Superior temporal gyrus (tissue), 1 donor: ENCODE measurements at regions not wholly inside any gene's neighbourhood (a gene's known extent, or its start where the extent isn't known, plus 50 kb on each side); places are given as distances from the start of the nearest gene placed in this dataset.

Experiments
- DNase-seq: peaks from one replicate; pipeline ENCODE4 v3.0.0-alpha.2; 2016; ENCODE audit errors: extremely low spot score

GRCh38 chr1:170313306-170313705 lies 167.5 kb downstream of the NTMT2 start:
- no peak for DNase-seq

DNA sequence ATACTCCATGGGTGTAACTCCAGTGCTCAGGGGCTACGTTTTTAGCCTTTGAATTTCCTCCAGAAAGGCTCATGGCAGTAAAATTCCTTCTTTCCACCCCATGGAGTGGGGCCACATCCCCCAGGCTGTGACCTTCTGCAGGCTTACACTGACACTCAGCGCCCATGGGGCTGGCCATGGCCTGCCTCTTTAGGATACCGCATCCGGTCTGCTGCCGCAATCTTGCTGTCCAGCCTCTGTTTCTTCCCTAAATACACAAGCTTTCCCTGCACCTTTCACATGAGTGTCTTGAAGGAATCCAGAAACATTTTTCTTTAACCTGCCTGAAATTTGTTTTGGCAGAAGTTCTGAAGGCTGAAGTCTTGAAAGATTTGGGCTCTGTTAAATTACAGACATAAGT lies 170.5 kb downstream of the NTMT2 start:
- no peak for DNase-seq

DNA sequence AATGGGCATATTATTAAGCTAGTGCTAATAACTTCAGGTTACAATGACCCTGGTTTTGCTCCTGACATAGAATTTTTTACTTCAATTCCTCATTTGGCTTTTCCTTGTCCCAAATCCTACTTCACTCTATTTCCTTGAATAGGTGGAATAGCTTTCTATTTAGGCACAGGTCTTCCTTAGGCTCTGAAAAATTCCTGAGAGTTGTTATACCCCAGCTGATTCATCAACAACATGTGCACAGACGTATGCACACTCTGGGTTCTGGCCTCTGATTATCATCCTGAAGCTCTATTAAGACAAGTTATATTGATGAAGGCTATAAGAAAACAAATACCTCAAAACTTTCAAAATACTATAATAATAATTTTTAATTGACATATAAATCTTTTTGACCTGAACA lies 172.4 kb downstream of the NTMT2 start:
- DNase-seq, result no peak

DNA sequence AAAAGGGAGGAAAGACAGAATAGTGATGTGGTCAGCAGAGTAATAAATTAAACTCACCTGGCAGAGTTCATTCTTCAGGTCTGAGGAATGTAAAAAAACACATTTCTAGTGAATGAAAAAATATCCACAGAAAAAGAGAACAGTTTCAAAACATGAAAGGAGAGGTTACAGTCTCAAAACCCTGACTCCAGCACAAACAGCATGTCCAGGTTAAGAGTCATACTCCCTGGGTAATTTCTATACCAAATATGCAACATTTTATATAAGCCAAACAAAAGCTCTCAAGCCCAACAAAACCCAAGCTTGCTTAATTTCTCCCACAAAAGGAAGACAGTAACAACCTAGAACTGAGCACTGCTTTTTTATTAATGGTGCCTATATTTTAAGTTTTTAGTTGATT lies 173.0 kb downstream of the NTMT2 start:
- no peak for DNase-seq

DNA sequence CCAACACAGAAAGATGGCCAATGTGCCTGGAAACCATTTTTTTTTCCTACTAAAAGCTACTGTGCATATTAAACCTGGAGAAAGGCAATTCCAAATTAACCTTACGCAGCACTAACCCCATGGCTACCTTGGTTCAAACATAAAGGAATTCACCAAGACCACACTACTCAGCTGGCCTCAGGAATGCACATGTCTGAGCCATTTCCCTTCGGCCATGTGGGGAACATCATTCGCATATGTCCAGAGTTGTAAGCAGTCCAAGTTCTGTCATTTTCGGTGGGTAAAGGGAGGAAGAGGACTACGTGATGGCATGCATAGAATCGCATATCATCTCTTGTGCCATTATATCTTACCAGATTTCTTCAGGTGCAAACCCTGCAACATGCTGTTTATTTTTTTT lies 175.4 kb downstream of the NTMT2 start:
- DNase-seq, result no peak

DNA sequence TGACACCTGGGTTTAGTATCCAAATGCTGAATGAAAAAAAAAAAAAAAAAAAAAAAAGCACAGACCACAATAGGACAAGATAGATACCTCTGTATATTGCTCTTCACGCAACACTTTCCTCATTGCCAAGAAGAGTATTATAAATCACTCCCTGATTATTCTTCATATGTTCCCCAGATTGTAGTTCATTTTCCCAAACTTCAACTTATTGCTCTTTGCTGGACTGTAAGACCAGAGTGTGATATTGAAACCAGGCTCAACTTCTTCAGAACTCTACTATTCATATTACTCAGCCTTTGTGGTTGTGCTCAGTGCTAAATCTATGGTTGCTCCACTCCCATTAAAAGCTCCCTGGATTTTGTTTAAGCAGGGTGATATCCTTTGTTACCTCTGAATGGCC lies 180.4 kb downstream of the NTMT2 start:
- no peak for DNase-seq

GRCh38 chr1:170332801-170333200 lies 187.0 kb downstream of the NTMT2 start:
- no peak for DNase-seq

GRCh38 chr1:170337413-170337994 lies 191.7 kb downstream of the NTMT2 start:
- DNase-seq, result no peak

DNA sequence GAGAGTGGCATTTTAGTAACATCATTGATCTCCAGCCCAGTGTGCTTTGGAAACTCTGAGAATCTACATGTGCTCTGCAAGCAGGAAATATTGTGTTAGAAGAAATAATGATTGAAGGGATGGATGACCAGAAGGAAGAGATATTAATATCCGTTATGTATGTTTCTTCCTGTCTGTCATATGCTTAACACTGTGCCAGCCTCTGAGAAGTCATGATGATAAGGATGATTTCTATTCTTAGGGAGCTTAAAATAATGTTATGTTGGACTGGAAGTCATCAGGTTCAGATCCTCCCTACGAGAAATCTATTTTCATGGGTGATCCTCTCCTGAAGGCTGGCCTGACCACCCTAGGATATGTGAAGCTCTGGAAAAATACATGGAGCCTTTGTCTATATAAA lies 192.4 kb upstream of the GORAB start:
- DNase-seq, result no peak

- no peak for DNase-seq
These were observed 191.7 kb upstream of the GORAB start for GRCh38 chr1:170340308-170340707.

DNA sequence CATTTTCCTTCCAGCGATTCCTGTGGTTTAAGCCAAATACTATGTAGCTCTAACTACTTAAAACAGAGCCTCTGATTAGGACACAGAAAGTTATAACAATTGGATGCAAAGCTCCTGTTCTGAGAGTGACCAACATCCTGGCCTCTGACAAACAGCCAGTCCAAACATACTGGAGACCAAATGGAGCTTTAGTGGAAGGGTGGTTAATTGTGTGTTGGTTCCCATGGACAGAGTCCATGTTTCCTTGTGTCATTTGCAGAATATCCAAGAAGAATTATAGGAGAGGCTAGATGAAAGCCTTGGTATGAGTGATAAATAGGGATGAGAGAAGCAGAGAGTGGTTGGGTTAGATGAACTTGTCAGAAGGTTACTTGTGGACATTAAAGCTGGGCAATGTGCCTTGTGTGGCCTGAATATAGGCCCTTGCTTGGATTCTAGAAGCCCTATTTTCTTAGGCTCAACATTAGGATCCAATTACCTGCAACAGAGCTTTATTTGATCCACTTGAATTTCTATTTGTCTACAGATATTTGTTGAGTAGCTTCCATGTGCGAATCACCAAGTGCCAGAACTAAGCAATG lies 180.5 kb upstream of the GORAB start:
- DNase-seq, result no peak

GRCh38 chr1:170354246-170354645 lies 177.7 kb upstream of the GORAB start:
- no peak for DNase-seq

DNA sequence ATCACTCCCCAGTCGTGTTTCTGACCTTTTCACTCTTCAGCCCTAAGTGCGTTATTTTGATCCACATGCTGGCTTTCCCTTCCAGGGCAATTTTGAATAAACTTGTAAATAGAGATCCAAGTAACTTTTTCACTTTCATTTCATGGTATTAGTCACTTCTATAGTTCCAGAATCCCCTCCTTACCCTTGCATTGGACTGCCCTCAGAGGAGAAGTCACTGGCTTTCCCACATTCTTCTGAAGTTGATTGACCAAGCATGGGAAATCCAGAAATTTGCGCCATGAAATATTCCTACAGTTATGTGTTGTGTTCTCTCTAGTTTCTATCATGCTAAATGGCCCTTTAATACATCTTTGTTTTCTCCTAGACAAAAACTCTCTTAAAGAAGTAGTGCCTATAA lies 177.3 kb upstream of the GORAB start:
- DNase-seq, result no peak

- DNase-seq, result no peak
These were observed 176.6 kb upstream of the GORAB start for GRCh38 chr1:170355267-170355801.

DNA sequence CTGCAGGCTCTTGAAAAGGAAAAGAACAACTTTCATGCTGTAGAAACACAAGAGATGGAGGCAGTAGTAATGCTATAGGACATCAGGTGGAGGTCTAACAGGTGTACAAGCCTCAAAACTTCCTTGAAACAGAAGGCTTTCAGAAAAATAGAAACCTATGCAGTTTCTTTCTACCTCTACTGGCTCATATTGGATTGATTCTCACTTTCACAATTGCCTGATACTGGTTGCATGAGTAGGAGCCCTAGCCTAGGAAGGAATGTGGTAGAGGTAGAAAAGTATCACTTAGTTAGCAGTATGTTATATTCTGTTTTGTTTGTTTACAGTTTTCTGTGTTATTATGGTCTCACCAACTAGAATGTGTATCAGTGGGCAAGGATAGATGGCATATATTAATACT lies 175.4 kb upstream of the GORAB start:
- DNase-seq, result no peak

- no peak for DNase-seq
These were observed 174.2 kb upstream of the GORAB start for GRCh38 chr1:170357750-170358149.

DNA sequence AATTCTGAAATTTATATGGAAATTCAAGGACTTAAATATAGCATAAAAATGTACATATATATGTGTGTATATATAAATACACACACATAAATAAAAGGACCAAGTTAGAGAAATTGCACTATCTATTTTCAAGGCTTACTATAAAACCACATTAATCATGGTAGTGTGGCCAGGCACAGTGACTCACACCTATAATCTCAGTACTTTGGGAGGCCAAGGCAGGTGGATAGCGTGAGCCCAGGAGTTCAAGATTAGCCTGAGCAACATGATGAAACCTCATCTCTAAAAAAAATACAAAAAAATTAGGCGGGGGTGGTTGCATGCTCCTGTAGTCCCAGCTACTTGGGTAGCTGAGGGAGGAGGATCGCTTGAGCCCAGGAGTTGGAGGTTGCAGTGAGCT lies 171.4 kb upstream of the GORAB start:
- DNase-seq, result no peak

DNA sequence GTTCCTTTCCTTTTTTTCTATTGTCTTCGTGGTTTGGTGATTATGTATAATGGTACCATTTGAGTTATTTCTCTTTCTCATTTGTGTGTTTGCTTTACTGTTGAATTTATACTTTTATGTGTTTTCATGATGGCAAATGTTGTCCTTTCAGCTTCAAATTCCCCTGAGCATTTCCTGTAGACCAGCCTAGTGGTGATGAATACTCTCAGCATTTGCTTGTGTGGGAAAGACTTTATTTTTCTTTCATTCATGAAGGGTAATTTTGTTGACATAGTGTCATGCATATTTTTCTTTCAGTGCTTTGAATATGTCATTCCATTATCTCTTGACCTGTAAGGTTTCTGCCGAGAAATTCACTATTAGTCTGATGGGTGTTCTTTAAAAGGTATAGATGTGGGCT lies 166.6 kb upstream of the GORAB start:
- no peak for DNase-seq

- DNase-seq, result no peak
These were observed 165.0 kb upstream of the GORAB start for GRCh38 chr1:170366980-170367379.

DNA sequence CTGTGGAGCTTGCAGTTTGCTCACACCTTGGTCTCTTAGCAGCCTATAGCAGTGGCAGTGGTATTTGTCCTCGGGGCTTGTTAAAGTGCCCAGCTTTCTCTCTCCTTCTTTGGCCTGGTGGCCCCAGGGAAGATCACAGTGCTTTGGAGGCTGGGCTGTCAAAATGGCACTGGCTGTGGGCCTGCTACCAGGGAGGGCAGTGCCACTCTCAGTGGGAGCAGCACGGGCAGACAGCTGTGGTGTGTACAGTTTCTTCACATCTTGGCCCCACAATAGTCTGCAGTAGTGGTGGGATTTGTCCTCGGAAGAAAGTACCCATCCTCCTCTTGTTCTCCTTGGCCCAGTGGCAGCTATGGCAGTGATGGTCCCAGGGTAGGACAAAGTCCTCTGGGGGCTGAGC lies 164.4 kb upstream of the GORAB start:
- DNase-seq, result no peak

DNA sequence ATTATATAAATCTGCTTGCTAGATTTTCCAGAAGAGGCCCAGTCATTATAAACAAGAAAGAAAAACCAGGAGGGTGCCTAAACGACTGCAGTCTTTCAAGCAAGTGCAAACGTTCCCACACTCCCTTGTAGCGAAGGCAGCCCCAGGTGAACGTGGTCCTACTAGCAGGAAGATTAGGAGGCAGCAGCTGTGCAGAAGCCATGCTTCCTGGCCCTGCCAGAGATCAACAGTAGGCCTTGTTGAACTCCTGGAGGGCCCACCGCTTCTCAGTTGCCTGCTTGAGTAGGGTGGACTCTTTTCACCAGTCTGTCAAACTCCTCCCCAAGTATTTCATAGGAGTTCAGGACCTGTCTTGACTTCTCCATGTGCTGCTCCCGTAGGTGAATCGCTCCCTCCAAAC lies 163.0 kb upstream of the GORAB start:
- no peak for DNase-seq

DNA sequence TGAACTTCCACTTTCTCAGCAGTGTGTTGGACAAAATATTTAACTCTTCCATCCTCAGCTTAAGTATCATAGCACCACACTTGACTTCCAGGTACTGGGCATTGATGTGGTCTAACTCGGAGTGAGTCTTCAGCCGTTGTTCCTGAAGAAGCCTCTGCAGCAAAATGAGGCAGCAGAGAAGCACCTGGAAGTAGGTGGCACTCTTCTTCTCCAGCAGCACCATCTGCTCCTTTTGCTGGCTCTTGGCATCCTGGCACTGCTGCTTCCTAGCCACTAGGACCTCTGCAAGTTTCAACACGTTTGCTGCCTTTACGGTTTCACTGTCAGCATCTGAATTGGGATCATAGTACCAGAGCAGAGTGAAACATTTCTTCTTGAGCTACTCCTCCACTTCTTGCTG lies 162.5 kb upstream of the GORAB start:
- DNase-seq, result no peak

DNA sequence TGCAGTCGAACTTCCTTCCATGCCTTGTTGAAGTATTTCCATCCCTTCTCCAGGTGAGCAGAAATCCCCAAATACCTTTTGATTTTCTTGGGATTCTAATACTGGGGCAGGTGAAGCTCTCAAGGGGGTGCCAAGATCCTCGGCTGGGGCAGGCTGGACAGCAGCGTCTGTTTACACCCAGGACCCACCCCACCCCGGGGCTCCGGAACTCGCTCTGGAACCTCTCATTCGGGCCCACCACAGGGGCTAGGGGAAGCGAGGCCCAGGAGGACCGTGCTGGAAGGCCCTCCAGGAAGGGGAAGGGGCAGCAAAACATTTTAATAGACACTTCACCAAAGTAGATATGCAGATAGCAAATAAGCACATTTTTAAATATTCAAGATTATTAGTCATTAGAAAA lies 161.9 kb upstream of the GORAB start:
- DNase-seq, result no peak
